CD4-positive, alpha-beta T cell (primary cell): ENCODE measurements at regions not wholly inside any gene's neighbourhood (a gene's known extent, or its start where the extent isn't known, plus 50 kb on each side); places are given as distances from the start of the nearest gene placed in this dataset.

ENCODE experiments used
- ATAC-seq: fragments of 200-7000 bp; cut with Tn5 transposase; one replicate; pipeline ENCODE4 v1.10.0; 2022; ENCODE audit warnings: mild to moderate bottlenecking; ENCODE audit not compliant: poor library complexity
- CTCF ChIA-PET: fragments of 350-600 bp; sonication (Branson Sonifier 250); formaldehyde crosslinking; loops from one replicate; lab custom pipeline; 2021; ENCODE audit warnings: antibody characterized with exemption, inconsistent platforms; lab: Charles Lee
- POLR2A ChIA-PET: fragments of 350-600 bp; sonication (Branson Sonifier 250); formaldehyde crosslinking; loops from one replicate; lab custom pipeline; 2021; ENCODE audit warnings: antibody characterized with exemption, inconsistent platforms; lab: Charles Lee
- DNase-seq, 14 experiments: peaks; one replicate each; pipeline ENCODE4 v3.0.0-alpha.2; 2013 to 2020; ENCODE audit warnings: mixed read lengths in 2 of 14
- H3K27ac ChIP-seq, 2 donors: one replicate each; pipeline versions ENCODE4 v1.5.1 to v1.7.0; 2013; ENCODE audit warnings: low read length in 2 of 2, low read depth in 1 of 2, mild to moderate bottlenecking in 1 of 2
- H3K27me3 ChIP-seq, 2 experiments: 1 replicate in 1 of 2; 2 replicates in 1 of 2; pipeline versions ENCODE4 v1.6.1 to v1.7.0; 2013; ENCODE audit warnings: low read length in 2 of 2, control low read depth in 1 of 2, mild to moderate bottlenecking in 1 of 2, moderate library complexity in 1 of 2; ENCODE audit not compliant: insufficient read depth in 2 of 2, control insufficient read depth in 1 of 2
- H3K36me3 ChIP-seq: one replicate; pipeline ENCODE4 v1.6.1; 2013; ENCODE audit warnings: low read length, control low read depth; ENCODE audit not compliant: insufficient read depth
- H3K4me1 ChIP-seq: one replicate; pipeline ENCODE4 v1.6.1; 2013; ENCODE audit warnings: low read length, control low read depth; ENCODE audit not compliant: insufficient read depth
- H3K4me3 ChIP-seq: one replicate; pipeline ENCODE4 v1.5.1; 2013; ENCODE audit warnings: mild to moderate bottlenecking, low read length, moderate library complexity
- H3K9me3 ChIP-seq, 2 experiments: 1 replicate in 1 of 2; 2 replicates in 1 of 2; pipeline versions ENCODE4 v1.6.1 to v1.7.0; 2013; ENCODE audit warnings: low read length in 2 of 2, mild to moderate bottlenecking in 2 of 2, control low read depth in 1 of 2, moderate library complexity in 1 of 2; ENCODE audit not compliant: control insufficient read depth in 1 of 2, insufficient read depth in 1 of 2
- H3K27ac Mint-ChIP-seq: one replicate; pipeline ENCODE4 v1.8.0; 2020; ENCODE audit warnings: mixed read lengths
- H3K27me3 Mint-ChIP-seq: one replicate; pipeline ENCODE4 v1.8.0; 2021; ENCODE audit warnings: mixed read lengths
- H3K36me3 Mint-ChIP-seq: one replicate; pipeline ENCODE4 v1.8.0; 2021; ENCODE audit warnings: low read depth, mixed read lengths
- H3K4me1 Mint-ChIP-seq: one replicate; pipeline ENCODE4 v1.8.0; 2021; ENCODE audit warnings: low read depth, mixed read lengths
- H3K4me3 Mint-ChIP-seq: one replicate; pipeline ENCODE4 v1.8.0; 2020; ENCODE audit warnings: mild to moderate bottlenecking, mixed read lengths
- H3K9me3 Mint-ChIP-seq: one replicate; pipeline ENCODE4 v1.8.0; 2020; ENCODE audit warnings: mixed read lengths
- CTCF ChIP-seq: fragments of 200-600 bp; IDR thresholded peaks from one replicate; pipeline ENCODE4 v1.8.0; 2022; ENCODE audit warnings: antibody characterized with exemption, mild to moderate bottlenecking
- intact Hi-C, 2 experiments: fragments of 100-400 bp; cut with DNase I in 1 of 2; cut with micrococcal nuclease in 1 of 2; formaldehyde crosslinking; loops; one replicate each; pipeline versions ENCODE4 v1.15.1 to v1.9.0; 2023 to 2025; cut with DNase I, micrococcal nuclease

DNA sequence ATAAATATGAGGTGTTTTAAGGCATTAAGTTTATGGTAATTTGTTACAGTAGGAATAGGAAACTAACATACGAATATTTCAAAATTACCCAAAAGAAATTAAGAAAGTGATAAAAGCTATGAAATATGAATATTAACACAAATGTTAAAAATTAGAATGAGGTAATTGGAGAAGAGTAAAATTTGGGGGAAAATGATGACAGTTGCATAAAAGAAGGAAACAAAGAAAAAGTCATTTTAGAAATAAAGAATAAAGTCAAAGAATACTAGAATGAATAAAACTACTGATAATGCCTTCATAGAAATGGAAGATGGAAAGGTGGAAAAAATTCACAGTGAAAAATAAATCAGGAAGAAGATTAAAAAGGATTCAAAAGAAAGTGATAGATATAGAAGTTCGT lies 522.9 kb upstream of the NR3C2 start:
- CTCF ChIA-PET, result no interaction called here
- Mint-ChIP-seq H3K36me3 (no peaks in the 10 kb centered on the region), H3K4me3 (no peak overlapping the region), H3K4me1 (no peaks in the 10 kb centered on the region), H3K27me3 (no peaks in the 10 kb centered on the region), H3K27ac (no peak overlapping the region), H3K9me3 (peaks cover 8% of the 10 kb centered on the region)
- ATAC-seq, result no peak
- DNase-seq, result no peak
- intact Hi-C loops, result no loop called here
- no peaks in the 10 kb centered on the region for H3K4me1 ChIP-seq
- no peak for TF ChIP-seq CTCF
- POLR2A ChIA-PET, result interaction anchor here (0.7 kb wide), 1 partner anchor 312 kb away, joined by 3 read pairs; no protein-coding TSS in a partner anchor
- no peak overlapping the region for H3K27ac ChIP-seq
- H3K4me3 ChIP-seq, result no peak overlapping the region
- no peaks in the 10 kb centered on the region for H3K27me3 ChIP-seq
- peaks cover 0 to 4% of the 10 kb centered on the region in 2 experiments for H3K9me3 ChIP-seq
- H3K36me3 ChIP-seq, result no peaks in the 10 kb centered on the region

DNA sequence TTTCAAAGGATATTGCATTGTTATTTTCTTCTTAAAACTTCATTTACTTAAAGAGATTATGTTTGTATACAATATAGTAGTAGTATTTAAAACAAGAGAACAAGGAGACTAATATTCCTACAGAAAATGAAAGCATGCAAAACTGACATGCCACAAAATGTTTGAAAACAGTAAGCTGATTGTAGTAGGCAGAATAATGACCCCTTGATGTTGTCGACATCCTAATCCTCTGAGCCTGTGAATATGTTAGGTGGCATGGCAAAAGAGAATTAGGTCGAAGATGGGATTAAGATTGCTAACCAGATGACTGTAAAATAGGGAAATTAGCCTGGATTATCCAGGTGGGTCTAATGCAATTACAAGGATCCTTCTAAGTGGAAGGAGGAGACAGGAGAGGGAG lies 522.2 kb upstream of the NR3C2 start:
- Histone ChIP-seq H3K36me3 (no peaks in the 10 kb centered on the region), H3K27ac (no peak overlapping the region), H3K27me3 (no peaks in the 10 kb centered on the region), H3K4me3 (no peak overlapping the region), H3K9me3 (peaks cover 0 to 4% of the 10 kb centered on the region in 2 experiments), H3K4me1 (no peaks in the 10 kb centered on the region)
- H3K36me3 Mint-ChIP-seq, result no peaks in the 10 kb centered on the region
- no peak overlapping the region for H3K4me3 Mint-ChIP-seq
- no peak for TF ChIP-seq CTCF
- no peak overlapping the region for H3K27ac Mint-ChIP-seq
- POLR2A ChIA-PET, result interaction anchor here (0.7 kb wide), 1 partner anchor 313 kb away, joined by 3 read pairs; no protein-coding TSS in a partner anchor
- CTCF ChIA-PET, result no interaction called here
- ATAC-seq (no peak), DNase-seq (no peak)
- peaks cover 8% of the 10 kb centered on the region for H3K9me3 Mint-ChIP-seq
- no peaks in the 10 kb centered on the region for H3K27me3 Mint-ChIP-seq
- no peaks in the 10 kb centered on the region for H3K4me1 Mint-ChIP-seq
- intact Hi-C loops, result no loop called here

DNA sequence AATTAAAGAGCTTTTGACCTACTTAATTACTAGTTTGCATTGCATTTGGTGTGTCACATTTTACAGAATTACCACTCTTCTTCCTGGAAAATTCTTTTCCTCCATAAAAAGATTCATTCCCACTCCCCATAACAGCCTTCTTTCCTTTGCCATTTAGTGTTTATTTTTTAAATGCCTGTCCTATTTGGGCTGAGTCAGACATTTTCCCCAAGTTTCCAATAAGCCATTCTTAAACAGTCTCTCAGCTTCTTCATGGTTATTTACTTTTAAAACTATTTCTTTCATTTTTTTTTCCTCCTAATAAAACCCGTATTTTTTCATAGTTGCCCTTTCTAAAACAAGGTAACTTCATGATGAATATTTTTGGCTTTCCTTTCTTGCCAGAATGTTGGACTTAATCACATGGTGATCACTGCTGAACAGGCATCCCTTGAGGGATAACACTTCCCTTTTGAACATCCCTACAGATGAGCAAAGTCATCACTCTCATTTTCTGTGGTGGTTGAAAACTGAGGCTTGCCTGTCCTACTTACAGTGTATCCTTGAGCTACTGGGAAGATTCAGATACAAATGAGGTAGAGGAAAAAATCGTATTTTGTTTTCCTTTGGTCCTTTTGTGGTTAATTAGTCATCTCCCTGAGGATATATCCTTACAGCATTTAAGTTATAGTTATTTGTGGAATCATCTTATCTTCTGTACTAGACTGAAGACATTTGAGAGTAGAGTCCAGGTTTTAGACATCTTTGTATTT lies 520.5 kb upstream of the NR3C2 start:
- intact Hi-C loops, result no loop called here
- Mint-ChIP-seq H3K27me3 (no peaks in the 10 kb centered on the region), H3K4me3 (no peak overlapping the region), H3K27ac (no peak overlapping the region), H3K36me3 (no peaks in the 10 kb centered on the region), H3K4me1 (no peaks in the 10 kb centered on the region), H3K9me3 (peaks cover 10% of the 10 kb centered on the region)
- no peak overlapping the region for H3K27ac ChIP-seq
- no peak for DNase-seq
- H3K9me3 ChIP-seq, result peaks cover 0 to 4% of the 10 kb centered on the region in 2 experiments
- no peaks in the 10 kb centered on the region for H3K36me3 ChIP-seq
- H3K4me3 ChIP-seq, result no peak overlapping the region
- no peaks in the 10 kb centered on the region for H3K27me3 ChIP-seq
- ChIA-PET POLR2A (no interaction called here), CTCF (no interaction called here)
- no peak for TF ChIP-seq CTCF
- no peak for ATAC-seq
- no peaks in the 10 kb centered on the region for H3K4me1 ChIP-seq
